Upper lobe of left lung (tissue), 6 donors: ENCODE measurements at regions not wholly inside any gene's neighbourhood (a gene's known extent, or its start where the extent isn't known, plus 50 kb on each side); places are given as distances from the start of the nearest gene placed in this dataset.
"Not testable (repeated sequence)": the region's sequence is repeated elsewhere in the genome, so short reads cannot be mapped to it uniquely, and the experiment has no call there.

Experiments used
- ATAC-seq, 2 donors: fragments of 200-7000 bp; cut with Tn5 transposase; one replicate each; pipeline ENCODE4 v1.9.1; 2022; ENCODE audit warnings: mild to moderate bottlenecking in 2 of 2, moderate library complexity in 2 of 2; ENCODE audit not compliant: low FRiP score in 2 of 2
- DNase-seq, 2 donors: peaks; one replicate each; pipeline ENCODE4 v3.0.0-alpha.2; 2019 to 2020
- H3K27ac ChIP-seq, 4 donors: fragments of 200-600 bp; sonication (generic); one replicate each; pipeline ENCODE4 v1.5.1; 2016 to 2019
- H3K27me3 ChIP-seq, 4 donors: fragments of 200-600 bp; sonication (generic); one replicate each; pipeline ENCODE4 v1.5.1; 2017 to 2019
- H3K36me3 ChIP-seq, 4 donors: fragments of 200-600 bp; sonication (generic); one replicate each; pipeline ENCODE4 v1.5.1; 2016 to 2019
- H3K4me1 ChIP-seq, 4 donors: fragments of 200-600 bp; sonication (generic); one replicate each; pipeline ENCODE4 v1.5.1; 2018 to 2019
- H3K4me3 ChIP-seq, 4 donors: fragments of 200-600 bp; sonication (generic); one replicate each; pipeline ENCODE4 v1.5.1; 2017 to 2019; ENCODE audit warnings: mild to moderate bottlenecking in 2 of 4, moderate library complexity in 1 of 4
- H3K9me3 ChIP-seq, 4 donors: fragments of 200-600 bp; sonication (generic); one replicate each; pipeline ENCODE4 v1.5.1; 2018 to 2019
- CTCF ChIP-seq, 6 experiments: fragments of 450-650 bp in 4 of 6; fragments of 200-600 bp in 2 of 6; sonication (generic) in 2 of 6; IDR thresholded peaks; one replicate each; pipeline ENCODE4 v1.5.1; 2016 to 2019; ENCODE audit warnings: antibody characterized with exemption in 6 of 6
- EP300 ChIP-seq, 4 donors: sonication (generic); formaldehyde crosslinking; IDR thresholded peaks; one replicate each; pipeline ENCODE4 v1.5.1; 2017; ENCODE audit warnings: antibody characterized with exemption in 4 of 4, control low read depth in 2 of 4
- POLR2A ChIP-seq, 4 donors: fragments of 450-650 bp; IDR thresholded peaks; one replicate each; pipeline ENCODE4 v1.5.1; 2016 to 2017; ENCODE audit warnings: antibody characterized with exemption in 4 of 4, mild to moderate bottlenecking in 2 of 4
- POLR2AphosphoS5 ChIP-seq, 2 donors: sonication (generic); formaldehyde crosslinking; IDR thresholded peaks; one replicate each; pipeline ENCODE4 v1.5.1; 2017; ENCODE audit warnings: antibody characterized with exemption in 2 of 2
- WGBS, 2 donors: methylation state at CpG; one replicate each; pipeline ENCODE4 v1.1.5; 2017 to 2018; 5-methylcytosine and 5-hydroxymethylcytosine counted together
- donor health status: DM: no; HTN: no; CAD: no; lungs with moderate emphysema.
- donor health status: DM: no; HTN: yes; CAD: no; lungs with severe emphysema.

DNA sequence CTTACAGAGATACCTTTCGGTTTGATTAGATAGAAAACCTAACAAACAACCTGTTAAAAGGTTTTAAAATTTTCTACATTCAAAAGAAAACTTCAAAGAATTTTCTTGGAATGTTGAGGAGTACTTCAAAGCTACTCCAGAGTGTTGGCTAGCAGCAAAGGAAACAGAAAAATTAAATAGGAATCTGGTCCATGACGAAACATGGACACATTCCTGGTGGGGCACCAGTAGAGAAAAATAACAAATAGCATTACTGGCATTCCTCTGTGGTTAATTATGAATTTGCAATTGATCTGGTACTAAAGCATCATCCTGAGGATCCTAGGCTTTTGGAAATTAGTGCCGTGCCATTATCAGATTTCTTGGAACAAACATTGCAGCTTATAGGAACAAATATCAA, 59.5 kb upstream of the DPPA4 start:
- Histone ChIP-seq H3K27ac (no peak overlapping the region), H3K9me3 (no peaks in the 10 kb centered on the region), H3K27me3 (no peaks in the 10 kb centered on the region), H3K4me3 (no peak overlapping the region), H3K4me1 (no peaks in the 10 kb centered on the region), H3K36me3 (no peaks in the 10 kb centered on the region)
- WGBS, 2 donors, result 60 to 71% methylated on average over 3 of the region's 3 CpGs
- TF ChIP-seq POLR2A (IDR thresholded peaks at IDR 0.05) (no peak), POLR2AphosphoS5 (IDR thresholded peaks at IDR 0.05) (no peak), EP300 (IDR thresholded peaks at IDR 0.05) (no peak)
- DNase-seq, result no peak
- peak; percentile 35 to 71 for ATAC-seq

DNA sequence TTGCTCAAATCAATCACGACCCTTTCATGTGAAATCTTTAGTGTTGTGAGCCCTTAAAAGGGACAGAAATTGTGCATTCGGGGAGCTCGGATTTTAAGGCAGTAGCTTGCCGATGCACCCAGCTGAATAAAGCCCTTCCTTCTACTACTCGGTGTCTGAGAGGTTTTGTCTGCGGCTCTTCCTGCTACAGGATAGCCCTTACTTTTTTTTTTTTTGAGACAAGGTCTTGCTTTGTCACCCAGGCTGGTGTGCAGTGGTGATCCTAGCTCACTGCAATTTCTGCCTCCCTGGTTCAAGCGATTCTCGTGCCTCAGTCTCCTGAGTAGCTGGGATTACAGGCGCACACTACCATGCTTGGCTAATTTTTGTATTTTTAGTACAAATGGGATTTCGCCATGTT, 56.4 kb upstream of the DPPA4 start:
- WGBS, 2 donors, result 87 to 89% methylated on average over 10 of the region's 10 CpGs
- H3K36me3 ChIP-seq, H3K4me1 ChIP-seq, H3K27ac ChIP-seq, DNase-seq, ATAC-seq, H3K4me3 ChIP-seq, H3K9me3 ChIP-seq, H3K27me3 ChIP-seq: not testable (repeated sequence)

GRCh38 chr3:109392293-109392692, 54.9 kb upstream of the DPPA4 start:
- Histone ChIP-seq H3K36me3 (no peaks in the 10 kb centered on the region), H3K27me3 (no peaks in the 10 kb centered on the region), H3K4me3 (no peak overlapping the region), H3K4me1 (no peaks in the 10 kb centered on the region), H3K27ac (no peak overlapping the region), H3K9me3 (no peaks in the 10 kb centered on the region)
- no peak for ATAC-seq
- DNase-seq, result no peak
- TF ChIP-seq CTCF (IDR thresholded peaks at IDR 0.05) (no peak), EP300 (IDR thresholded peaks at IDR 0.05) (no peak), POLR2AphosphoS5 (IDR thresholded peaks at IDR 0.05) (no peak), POLR2A (IDR thresholded peaks at IDR 0.05) (no peak)
- 87 to 95% methylated on average over 3 of the region's 3 CpGs for WGBS, 2 donors

DNA sequence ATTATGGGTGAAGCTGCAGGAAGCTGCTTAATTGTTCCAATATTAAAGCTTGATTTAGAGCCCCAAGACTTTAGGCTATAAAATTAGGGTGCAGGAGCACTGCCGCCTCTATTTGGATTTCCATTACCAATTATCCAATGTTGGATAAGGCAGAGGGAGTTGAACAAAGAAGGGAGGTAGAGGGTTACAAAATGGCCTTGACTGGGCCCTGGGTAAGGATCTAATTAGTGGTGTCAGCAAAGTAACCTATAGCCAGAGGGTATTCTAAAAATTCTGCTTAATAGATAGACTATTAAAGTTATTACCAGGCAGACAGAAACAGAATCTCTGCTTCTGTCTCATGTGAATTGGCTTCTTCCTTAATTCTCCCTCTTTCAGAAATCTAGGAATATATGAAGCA, 50.3 kb upstream of the DPPA4 start:
- no peak for ATAC-seq
- DNase-seq, result no peak
- Histone ChIP-seq H3K27me3 (no peaks in the 10 kb centered on the region), H3K4me1 (no peaks in the 10 kb centered on the region), H3K27ac (no peak overlapping the region), H3K9me3 (no peaks in the 10 kb centered on the region), H3K4me3 (no peak overlapping the region), H3K36me3 (no peaks in the 10 kb centered on the region)
- 81 to 100% methylated on average over 1 of the region's 1 CpG for WGBS, 2 donors
- no peak for TF ChIP-seq POLR2AphosphoS5 (IDR thresholded peaks at IDR 0.05)
- TF ChIP-seq CTCF (IDR thresholded peaks at IDR 0.05), result no peak
- TF ChIP-seq EP300 (IDR thresholded peaks at IDR 0.05), result no peak
- no peak for TF ChIP-seq POLR2A (IDR thresholded peaks at IDR 0.05)

- DNase-seq (no peak), ATAC-seq (no peak)
- WGBS, 2 donors, result 13 to 15% methylated on average over 1 of the region's 1 CpG
- H3K36me3 ChIP-seq, result no peaks in the 10 kb centered on the region
- no peak overlapping the region for H3K27ac ChIP-seq
- H3K4me1 ChIP-seq, result no peaks in the 10 kb centered on the region
- H3K4me3 ChIP-seq, result no peak overlapping the region
- no peaks in the 10 kb centered on the region for H3K9me3 ChIP-seq
- no peaks in the 10 kb centered on the region for H3K27me3 ChIP-seq
- TF ChIP-seq EP300 (IDR thresholded peaks at IDR 0.05) (no peak), POLR2A (IDR thresholded peaks at IDR 0.05) (no peak)
Observed at GRCh38 chr3:109387201-109387600, 49.9 kb upstream of the DPPA4 start.
